SH-SY5Y (cell line): ENCODE measurements at regions not wholly inside any gene's neighbourhood (a gene's known extent, or its start where the extent isn't known, plus 50 kb on each side); places are given as distances from the start of the nearest gene placed in this dataset.

Experiments used
- GATA2 ChIP-seq: IDR thresholded peaks from 2 replicates; pipeline ENCODE4 v1.6.1; 2011; ENCODE audit warnings: mild to moderate bottlenecking, low read depth, low read length
- GATA3 ChIP-seq: IDR thresholded peaks from 2 replicates; pipeline ENCODE4 v1.6.1; 2011; ENCODE audit warnings: low read depth, mild to moderate bottlenecking, low read length, moderate library complexity

GRCh38 chr11:26044389-26044788 lies 287.5 kb upstream of the ANO3 start:
- no peak for TF ChIP-seq GATA3
- no peak for TF ChIP-seq GATA2
